Loucy (cell line): ENCODE measurements at regions not wholly inside any gene's neighbourhood (a gene's known extent, or its start where the extent isn't known, plus 50 kb on each side); places are given as distances from the start of the nearest gene placed in this dataset.
"Not testable (repeated sequence)": the region's sequence is repeated elsewhere in the genome, so short reads cannot be mapped to it uniquely, and the experiment has no call there.

Experiments
- CTCF ChIP-seq: fragments of 200-600 bp; sonication (generic); conservative IDR thresholded peaks from 2 replicates; pipeline ENCODE4 v1.5.1; 2014; ENCODE audit warnings: mild to moderate bottlenecking, antibody characterized with exemption, low read length
- EZH2phosphoT487 ChIP-seq: fragments of 200-600 bp; IDR thresholded peaks from 2 replicates; pipeline ENCODE4 v1.6.1; 2018; ENCODE audit warnings: antibody characterized with exemption, mild to moderate bottlenecking, moderate library complexity, borderline replicate concordance

GRCh38 chrX:498901-499300, 112.2 kb upstream of the PPP2R3B start:
- TF ChIP-seq CTCF, EZH2phosphoT487: not testable (repeated sequence)
